AG09309 (cell line): ENCODE measurements at regions not wholly inside any gene's neighbourhood (a gene's known extent, or its start where the extent isn't known, plus 50 kb on each side); places are given as distances from the start of the nearest gene placed in this dataset.

ENCODE experiments used
- DNase-seq: peaks from one replicate; pipeline ENCODE4 v3.0.0-alpha.2; 2010; ENCODE audit warnings: low read depth
- H3K4me3 ChIP-seq: 2 replicates; pipeline ENCODE4 v1.5.1; 2011; ENCODE audit warnings: mild to moderate bottlenecking, low read depth, low read length, moderate library complexity; ENCODE audit not compliant: control insufficient read depth
- TF ChIP-seq, protein P1 (sequence below): IDR thresholded peaks from 2 replicates; pipeline ENCODE4 v1.5.1; 2011; ENCODE audit warnings: mild to moderate bottlenecking, low read depth, low read length, inconsistent platforms; ENCODE audit not compliant: insufficient read depth, control insufficient read depth; ENCODE audit errors: missing control alignments

- TF ChIP-seq, protein P1, sequence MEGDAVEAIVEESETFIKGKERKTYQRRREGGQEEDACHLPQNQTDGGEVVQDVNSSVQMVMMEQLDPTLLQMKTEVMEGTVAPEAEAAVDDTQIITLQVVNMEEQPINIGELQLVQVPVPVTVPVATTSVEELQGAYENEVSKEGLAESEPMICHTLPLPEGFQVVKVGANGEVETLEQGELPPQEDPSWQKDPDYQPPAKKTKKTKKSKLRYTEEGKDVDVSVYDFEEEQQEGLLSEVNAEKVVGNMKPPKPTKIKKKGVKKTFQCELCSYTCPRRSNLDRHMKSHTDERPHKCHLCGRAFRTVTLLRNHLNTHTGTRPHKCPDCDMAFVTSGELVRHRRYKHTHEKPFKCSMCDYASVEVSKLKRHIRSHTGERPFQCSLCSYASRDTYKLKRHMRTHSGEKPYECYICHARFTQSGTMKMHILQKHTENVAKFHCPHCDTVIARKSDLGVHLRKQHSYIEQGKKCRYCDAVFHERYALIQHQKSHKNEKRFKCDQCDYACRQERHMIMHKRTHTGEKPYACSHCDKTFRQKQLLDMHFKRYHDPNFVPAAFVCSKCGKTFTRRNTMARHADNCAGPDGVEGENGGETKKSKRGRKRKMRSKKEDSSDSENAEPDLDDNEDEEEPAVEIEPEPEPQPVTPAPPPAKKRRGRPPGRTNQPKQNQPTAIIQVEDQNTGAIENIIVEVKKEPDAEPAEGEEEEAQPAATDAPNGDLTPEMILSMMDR = no peak
- no peak for DNase-seq
- no peak overlapping the region for H3K4me3 ChIP-seq
Observed at GRCh38 chr5:112525217-112525616, 106.1 kb upstream of the EPB41L4A start.

GRCh38 chr5:112528928-112529327 is 109.9 kb upstream of the EPB41L4A start:
- H3K4me3 ChIP-seq = no peak overlapping the region
- TF ChIP-seq, protein P1 = no peak
- DNase-seq = no peak

DNA sequence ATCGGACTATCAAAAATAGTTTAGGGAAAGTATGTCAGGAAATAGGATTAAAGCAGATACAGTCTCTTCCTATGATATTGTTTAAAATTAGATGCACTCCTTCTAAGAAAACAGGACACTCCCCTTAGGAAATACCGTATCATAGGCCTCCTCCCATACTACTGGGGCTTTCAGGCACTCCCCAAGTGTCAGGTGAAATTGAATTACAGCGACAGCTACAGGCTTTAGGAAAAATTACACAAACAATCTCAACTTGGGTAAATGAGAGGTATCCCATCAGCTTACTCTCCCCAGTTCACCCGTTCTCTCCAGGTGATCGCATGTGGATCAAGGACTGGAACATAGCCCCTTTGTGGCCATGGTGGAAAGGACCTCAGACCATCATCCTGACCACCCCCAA is 110.4 kb upstream of the EPB41L4A start:
- TF ChIP-seq, protein P1 = peak; percentile 21
- DNase-seq = no peak
- no peak overlapping the region for H3K4me3 ChIP-seq

DNA sequence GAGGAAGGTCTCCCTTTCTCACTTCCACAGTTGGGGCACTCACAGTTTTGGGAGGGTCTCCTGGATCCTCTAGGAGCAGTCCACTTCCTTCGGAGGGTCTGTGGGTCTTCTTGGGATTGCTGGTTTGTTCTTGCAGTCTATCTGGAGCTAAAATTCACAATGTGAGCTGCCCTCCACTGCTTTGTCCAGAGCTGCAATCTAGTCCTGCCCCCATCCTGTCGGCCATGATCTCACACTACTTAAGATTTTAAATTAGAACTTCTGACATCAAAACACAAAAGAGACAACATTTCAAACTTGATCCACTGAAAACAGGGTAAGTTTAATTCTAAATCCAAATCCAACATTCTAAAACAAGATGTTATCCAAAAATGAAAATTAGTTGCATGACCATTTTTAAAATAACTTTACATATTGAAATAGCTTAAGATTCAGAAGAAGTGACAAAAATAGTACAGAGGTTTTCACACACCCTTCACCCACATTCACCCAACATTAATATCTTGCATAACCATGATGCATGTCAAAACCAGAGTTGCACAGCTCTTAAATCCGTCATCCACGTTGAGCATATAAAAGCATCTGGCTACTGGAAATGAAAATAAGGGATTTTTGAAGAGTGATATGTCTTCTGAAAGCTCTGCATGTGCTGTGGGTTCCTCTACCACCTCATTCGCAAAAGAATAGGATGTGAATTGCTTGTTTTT is 113.7 kb upstream of the EPB41L4A start:
- TF ChIP-seq, protein P1 = no peak
- no peak overlapping the region for H3K4me3 ChIP-seq
- DNase-seq = no peak

- no peak overlapping the region for H3K4me3 ChIP-seq
- no peak for DNase-seq
- TF ChIP-seq, protein P1 = no peak
Observed at GRCh38 chr5:112533362-112533761, 114.3 kb upstream of the EPB41L4A start.

DNA sequence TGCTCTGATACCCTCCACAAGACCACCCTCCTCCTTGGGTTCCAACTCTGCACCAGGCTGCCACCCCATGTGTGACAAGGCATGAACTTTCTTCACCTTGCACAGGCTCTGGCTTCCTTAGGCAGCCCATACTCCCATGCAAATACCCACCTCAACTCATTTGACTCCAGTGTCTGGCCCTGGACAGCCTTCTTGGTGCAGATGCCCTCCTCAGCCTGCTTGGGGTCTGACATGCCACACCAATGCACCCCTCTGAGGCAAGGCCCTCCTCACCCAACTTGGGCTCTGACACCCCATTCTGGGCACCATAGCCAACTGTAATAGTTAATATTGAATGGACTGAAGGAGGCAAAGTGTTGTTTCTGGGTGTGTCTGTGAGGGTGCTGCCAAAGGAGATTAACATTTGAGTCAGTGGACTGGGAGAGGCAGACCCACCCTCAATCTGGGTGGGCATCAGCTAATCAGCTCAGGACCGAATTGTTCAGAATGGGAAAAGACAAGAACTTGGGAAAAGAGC is 115.0 kb upstream of the EPB41L4A start:
- DNase-seq = no peak
- TF ChIP-seq, protein P1 = no peak

More for the DNA sequence above, 115.0 kb upstream of the EPB41L4A start:
- no peak overlapping the region for H3K4me3 ChIP-seq
